GM18907 (cell line): ENCODE measurements at regions not wholly inside any gene's neighbourhood (a gene's known extent, or its start where the extent isn't known, plus 50 kb on each side); places are given as distances from the start of the nearest gene placed in this dataset.
"Not testable (repeated sequence)": the region's sequence is repeated elsewhere in the genome, so short reads cannot be mapped to it uniquely, and the experiment has no call there.

Source experiments
- ATAC-seq: cut with Tn5 transposase; IDR thresholded peaks from one replicate; pipeline ENCODE4 v1.9.1; 2021; ENCODE audit warnings: mild to moderate bottlenecking, moderate library complexity; ENCODE audit not compliant: unreplicated experiment

DNA sequence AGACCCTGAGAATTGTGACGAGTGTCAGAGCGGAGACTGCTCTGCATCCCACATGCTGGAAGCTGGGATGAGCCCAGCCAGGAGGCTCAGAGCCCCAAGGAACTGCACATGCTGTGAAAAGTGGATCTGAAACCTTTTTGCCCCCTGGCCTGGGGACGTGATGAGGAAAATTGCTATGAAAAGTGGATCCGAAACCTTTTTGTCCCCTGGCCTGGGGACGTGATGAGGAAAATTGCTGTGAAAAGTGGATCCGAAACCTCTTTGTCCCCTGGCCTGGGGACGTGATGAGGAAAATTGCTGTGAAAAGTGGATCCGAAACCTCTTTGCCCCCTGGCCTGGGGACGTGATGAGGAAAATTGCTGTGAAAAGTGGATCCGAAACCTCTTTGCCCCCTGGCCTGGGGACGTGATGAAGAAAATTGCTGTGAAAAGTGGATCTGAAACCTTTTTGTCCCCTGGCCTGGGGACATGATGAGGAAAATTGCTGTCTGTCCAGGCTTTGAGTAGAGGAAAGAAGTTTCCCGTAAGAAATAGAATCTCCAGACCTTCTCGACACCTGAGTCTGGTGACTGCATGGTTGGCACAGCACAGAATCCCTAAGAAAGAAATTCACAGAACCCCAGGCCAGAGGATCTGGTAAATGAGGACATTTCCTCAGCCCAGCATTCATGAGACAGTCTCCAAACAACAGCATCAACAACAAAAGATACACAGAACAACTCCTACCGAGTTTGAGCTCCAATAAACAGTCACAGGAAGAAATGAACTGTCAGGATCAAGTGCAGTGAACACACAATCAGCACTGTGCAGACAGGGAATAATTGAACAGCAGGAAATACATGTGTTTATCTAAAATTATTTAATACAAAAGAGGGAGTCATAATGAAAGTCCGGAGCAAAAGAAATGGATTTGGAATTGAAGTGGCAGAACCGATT is 188.8 kb downstream of the LAT start:
- ATAC-seq = not testable (repeated sequence)

DNA sequence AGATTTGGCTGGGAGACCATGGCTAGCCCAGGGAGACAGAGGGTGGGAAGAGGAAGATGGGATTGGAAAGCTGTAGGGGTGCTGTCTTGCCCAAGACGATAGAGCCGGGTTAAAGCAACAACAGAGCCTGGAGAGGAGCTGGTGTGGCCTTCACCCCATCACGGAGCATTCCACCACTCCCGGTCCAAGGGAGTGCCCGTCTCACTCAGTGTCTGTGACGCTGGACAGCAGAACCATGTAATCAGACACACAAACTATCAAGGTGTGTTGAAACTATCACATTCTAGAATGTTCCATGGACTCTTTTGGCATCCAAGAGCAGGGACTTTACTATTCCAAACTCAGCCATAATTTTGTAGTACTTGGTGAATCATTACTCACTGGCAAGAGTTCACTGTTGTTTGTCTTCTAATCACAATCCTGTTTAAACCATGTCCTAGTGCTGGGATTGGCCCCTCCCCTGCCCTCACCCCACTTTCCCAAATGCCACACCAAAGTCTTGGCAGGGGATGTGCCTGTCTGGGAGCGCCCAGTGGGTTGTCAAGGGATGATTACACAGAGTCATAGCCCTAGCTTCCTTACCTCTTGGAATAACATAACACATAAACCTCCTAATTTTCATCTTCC is 187.4 kb downstream of the LAT start:
- not testable (repeated sequence) for ATAC-seq

GRCh38 chr16:29171296-29171695 is 186.4 kb downstream of the LAT start:
- not testable (repeated sequence) for ATAC-seq

GRCh38 chr16:29170393-29171119 is 185.7 kb downstream of the LAT start:
- not testable (repeated sequence) for ATAC-seq

GRCh38 chr16:29169295-29169994 is 184.6 kb downstream of the LAT start:
- ATAC-seq = not testable (repeated sequence)

DNA sequence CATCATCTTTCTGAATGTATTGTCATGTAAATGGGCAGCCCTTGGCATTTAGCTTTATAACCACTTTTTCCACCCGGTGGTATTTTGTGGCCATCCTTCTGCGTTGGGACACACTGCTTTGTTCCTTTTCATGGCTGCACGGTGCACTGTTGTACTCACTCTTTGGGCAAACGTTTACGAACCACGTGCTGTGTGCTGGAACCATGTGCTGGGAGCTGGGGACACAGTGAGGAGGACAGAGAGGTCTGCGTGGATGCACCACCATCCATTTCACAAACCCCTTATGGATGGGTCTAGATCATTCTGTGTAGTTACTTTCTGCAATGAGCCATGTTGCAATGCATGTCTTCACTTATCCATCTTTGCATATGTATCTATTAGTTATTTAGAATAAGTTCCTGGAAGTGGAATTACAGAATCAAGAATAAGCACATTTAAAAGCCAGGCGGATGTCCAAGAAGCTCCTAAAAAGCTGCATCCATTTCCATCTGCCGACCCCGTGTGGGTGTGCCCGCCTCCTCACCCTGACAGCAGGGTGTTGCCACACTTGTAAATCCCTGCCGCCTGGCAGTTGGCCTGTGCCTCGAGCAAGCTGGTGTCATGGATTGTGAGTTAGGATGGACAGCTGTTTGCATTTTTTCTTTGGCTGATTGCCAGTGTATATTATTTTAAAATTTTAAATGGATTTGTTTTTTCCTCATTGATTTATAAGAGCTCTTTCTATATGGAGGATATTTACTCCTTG is 183.8 kb downstream of the LAT start:
- not testable (repeated sequence) for ATAC-seq

DNA sequence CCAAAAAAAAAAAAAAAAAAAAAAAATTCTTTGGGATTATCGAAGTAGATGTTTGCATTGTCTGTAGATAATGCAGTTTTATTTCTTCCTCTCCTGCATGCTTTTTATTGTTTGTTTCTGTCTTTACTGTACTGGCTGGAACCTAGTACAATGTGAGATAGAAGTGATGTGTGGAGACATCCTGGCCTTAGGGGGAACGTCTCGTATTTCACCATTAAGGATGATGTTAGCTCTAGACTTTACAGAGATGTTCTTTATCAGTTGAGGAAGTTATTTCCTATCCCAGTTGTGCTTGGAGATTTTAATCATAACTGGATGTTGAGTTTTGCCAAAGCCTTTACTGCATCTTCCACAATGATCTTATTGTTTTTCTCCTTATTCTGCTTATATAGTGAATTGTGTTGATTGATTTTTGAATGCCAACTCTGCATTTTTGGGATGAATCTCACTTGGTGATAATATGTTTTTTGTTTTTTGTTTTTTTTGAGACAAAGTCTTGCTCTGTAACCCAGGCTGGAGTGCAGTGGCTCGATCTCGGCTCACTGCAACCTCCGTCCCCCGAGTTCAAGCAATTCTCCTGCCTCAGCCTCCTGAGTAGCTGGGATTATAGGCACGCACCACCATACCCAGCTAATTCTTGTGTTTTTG is 179.7 kb downstream of the LAT start:
- not testable (repeated sequence) for ATAC-seq

DNA sequence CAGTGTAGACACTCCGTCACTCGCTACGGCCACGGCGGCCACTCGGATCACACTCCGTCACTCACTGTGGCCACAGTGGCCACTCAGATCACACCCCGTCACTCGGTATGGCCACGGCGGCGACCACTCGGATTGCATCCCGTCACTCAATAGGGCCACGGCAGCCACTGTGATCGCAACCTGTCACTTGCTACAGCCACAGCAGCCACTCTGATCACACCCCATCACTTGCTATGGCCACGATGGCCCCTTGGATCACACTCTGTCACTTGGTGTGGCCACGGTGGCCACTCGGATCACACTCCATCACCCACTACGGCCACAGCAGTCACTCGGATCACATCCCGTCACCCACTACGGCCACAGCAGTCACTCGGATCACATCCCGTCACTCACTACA is 175.3 kb downstream of the LAT start:
- not testable (repeated sequence) for ATAC-seq

DNA sequence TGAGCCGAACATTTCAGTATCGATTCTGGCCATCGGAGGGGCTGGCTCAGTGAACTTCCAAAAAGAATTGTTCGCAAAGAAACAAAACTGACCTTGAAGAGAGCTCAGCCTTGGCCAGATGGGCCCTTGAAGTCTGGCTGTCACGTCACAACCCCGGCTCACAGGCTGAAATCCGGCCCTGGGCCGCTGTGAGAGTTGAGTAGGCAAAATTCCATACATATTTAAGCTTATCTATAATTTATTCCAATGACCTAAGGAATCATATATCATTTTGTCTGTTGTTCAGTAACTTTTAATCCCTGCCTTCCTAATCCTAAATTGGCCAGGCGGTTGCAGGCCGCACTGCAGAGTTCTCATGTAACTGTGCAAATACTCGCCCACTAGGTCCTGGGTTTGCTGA is 174.8 kb downstream of the LAT start:
- not testable (repeated sequence) for ATAC-seq

GRCh38 chr16:29158785-29159184 is 173.9 kb downstream of the LAT start:
- no peak for ATAC-seq

DNA sequence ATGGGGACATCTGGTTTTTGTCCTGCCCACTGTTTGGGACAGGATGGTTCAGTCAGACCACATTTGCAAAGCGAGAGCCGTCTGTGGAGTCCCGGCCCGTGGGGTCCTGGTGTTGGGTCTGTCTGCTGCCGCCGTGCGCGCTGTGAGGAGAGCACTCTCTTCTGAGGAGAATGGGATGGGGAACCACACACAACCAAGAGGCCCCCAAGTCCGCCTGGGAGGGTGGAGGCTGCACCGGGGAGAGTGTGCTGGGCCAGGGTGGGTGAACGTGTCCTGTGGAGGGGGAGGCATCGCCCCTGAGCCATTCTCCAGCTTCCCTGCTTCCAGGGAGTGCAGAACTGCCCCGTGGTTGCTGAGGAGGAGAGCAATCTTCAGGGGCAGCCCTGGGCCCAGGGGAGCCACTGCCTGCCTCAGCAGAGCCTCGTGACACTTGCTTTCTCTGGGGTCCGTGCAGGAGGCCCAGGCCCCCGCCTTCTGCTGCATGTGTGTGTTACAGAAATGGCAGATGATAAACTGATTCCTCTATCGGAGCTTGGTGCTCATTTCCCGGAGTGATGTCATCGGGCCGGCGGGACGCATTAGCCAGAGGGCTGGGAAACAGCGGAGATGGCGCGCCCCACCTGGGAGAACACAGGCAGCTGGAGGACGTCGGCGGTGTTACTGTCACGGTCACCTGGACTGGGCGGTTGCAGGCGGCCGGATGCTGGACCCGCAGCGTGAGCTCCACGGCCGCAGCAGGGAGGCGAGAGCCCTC is 173.4 kb downstream of the LAT start:
- ATAC-seq = not testable (repeated sequence)

GRCh38 chr16:29157051-29157923 is 172.4 kb downstream of the LAT start:
- ATAC-seq = not testable (repeated sequence)

DNA sequence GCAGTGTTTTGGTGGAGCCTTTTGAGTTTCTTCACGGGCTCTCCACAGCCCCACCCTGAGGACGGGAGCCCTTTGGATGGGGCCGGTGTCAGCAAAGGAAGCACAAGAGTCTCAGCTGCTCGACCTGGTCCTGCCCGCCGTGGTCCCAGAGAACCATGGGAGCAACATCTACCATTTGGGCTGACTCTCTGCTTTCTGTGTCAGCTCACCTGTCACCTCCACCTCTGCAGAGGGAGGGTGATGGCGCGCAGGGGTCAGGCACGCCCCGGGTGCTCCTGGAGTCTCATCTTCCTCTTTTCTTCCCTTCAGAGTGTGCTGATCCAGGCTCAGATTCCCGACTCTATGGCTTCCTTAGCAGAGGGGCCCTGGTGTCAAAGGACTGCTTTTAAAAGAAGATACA is 171.7 kb downstream of the LAT start:
- ATAC-seq = no peak

- not testable (repeated sequence) for ATAC-seq
Observed at GRCh38 chr16:29155866-29156200, 171.0 kb downstream of the LAT start.

GRCh38 chr16:29155131-29155865 is 170.4 kb downstream of the LAT start:
- not testable (repeated sequence) for ATAC-seq

GRCh38 chr16:29154676-29155121 is 169.8 kb downstream of the LAT start:
- ATAC-seq = no peak

DNA sequence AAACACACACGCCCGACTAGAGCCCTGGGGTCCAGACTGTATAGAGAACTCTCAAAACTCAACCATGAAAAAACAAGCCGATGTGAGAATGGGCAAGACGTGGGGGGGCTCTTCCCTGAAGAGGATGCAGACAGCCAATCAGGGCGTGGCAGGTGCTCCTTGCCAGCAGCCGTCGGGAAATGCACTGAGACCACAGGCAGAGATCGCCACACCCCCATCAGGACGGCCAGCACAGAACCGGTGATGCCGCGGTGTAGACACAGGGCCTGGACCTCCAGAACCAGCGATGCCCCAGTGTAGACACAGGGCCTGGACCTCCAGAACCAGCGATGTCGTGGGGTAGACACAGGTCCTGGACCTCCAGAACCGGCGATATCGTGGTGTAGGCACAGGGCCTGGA is 169.2 kb downstream of the LAT start:
- ATAC-seq = no peak
